ENCODE measurements at regions not wholly inside any gene's neighbourhood (a gene's known extent, or its start where the extent isn't known, plus 50 kb on each side); places are given as distances from the start of the nearest gene placed in this dataset.
"Not testable (repeated sequence)": the region's sequence is repeated elsewhere in the genome, so short reads cannot be mapped to it uniquely, and the experiment has no call there.

GRCh38 chr3:191592105-191592504, 131.1 kb downstream of the PYDC2 start:
- in situ Hi-C loops (cut with MboI; ENCODE audit: low sequenced_read_pairs, unreplicated experiment) = no loop called here
- DNase-seq (ENCODE audit: low spot score) = no peak
- no peak for TF ChIP-seq CTCF (IDR thresholded peaks at IDR 0.05; ENCODE audit: borderline replicate concordance, control extremely low read depth, extremely low read depth, insufficient read depth, missing control alignments)

GRCh38 chr3:191593486-191593885, 132.5 kb downstream of the PYDC2 start:
- DNase-seq (ENCODE audit: low spot score) = no peak
- in situ Hi-C loops (cut with MboI; ENCODE audit: low sequenced_read_pairs, unreplicated experiment) = no loop called here
- no peak for TF ChIP-seq CTCF (IDR thresholded peaks at IDR 0.05; ENCODE audit: borderline replicate concordance, control extremely low read depth, extremely low read depth, insufficient read depth, missing control alignments)

GRCh38 chr3:191615511-191615910, 154.5 kb downstream of the PYDC2 start:
- DNase-seq (ENCODE audit: low spot score); in situ Hi-C loops (cut with MboI; ENCODE audit: low sequenced_read_pairs, unreplicated experiment): not testable (repeated sequence)

- in situ Hi-C loops (cut with MboI; ENCODE audit: low sequenced_read_pairs, unreplicated experiment) = no loop called here
- no peak for DNase-seq (ENCODE audit: low spot score)
- TF ChIP-seq CTCF (IDR thresholded peaks at IDR 0.05; ENCODE audit: borderline replicate concordance, control extremely low read depth, extremely low read depth, insufficient read depth, missing control alignments) = no peak
Measured at GRCh38 chr3:191624299-191624698, 163.3 kb downstream of the PYDC2 start.

- no peak for TF ChIP-seq CTCF (IDR thresholded peaks at IDR 0.05; ENCODE audit: borderline replicate concordance, control extremely low read depth, extremely low read depth, insufficient read depth, missing control alignments)
- no peak for DNase-seq (ENCODE audit: low spot score)
- in situ Hi-C loops (cut with MboI; ENCODE audit: low sequenced_read_pairs, unreplicated experiment) = no loop called here
Measured at GRCh38 chr3:191627064-191627463, 166.1 kb downstream of the PYDC2 start.

GRCh38 chr3:191628571-191628970, 167.6 kb downstream of the PYDC2 start:
- in situ Hi-C loops (cut with MboI; ENCODE audit: low sequenced_read_pairs, unreplicated experiment) = no loop called here
- DNase-seq (ENCODE audit: low spot score) = no peak
- TF ChIP-seq CTCF (IDR thresholded peaks at IDR 0.05; ENCODE audit: borderline replicate concordance, control extremely low read depth, extremely low read depth, insufficient read depth, missing control alignments) = no peak

- no peak for DNase-seq (ENCODE audit: low spot score)
- TF ChIP-seq CTCF (IDR thresholded peaks at IDR 0.05; ENCODE audit: borderline replicate concordance, control extremely low read depth, extremely low read depth, insufficient read depth, missing control alignments) = no peak
- in situ Hi-C loops (cut with MboI; ENCODE audit: low sequenced_read_pairs, unreplicated experiment) = no loop called here
Measured at GRCh38 chr3:191631496-191631895, 170.5 kb downstream of the PYDC2 start.

All from GM13976 (cell line).